NOMO-1 treated with dmso at 0.1 percent for 144 hours (cell line): ENCODE measurements at regions not wholly inside any gene's neighbourhood (a gene's known extent, or its start where the extent isn't known, plus 50 kb on each side); places are given as distances from the start of the nearest gene placed in this dataset.
"Not testable (repeated sequence)": the region's sequence is repeated elsewhere in the genome, so short reads cannot be mapped to it uniquely, and the experiment has no call there.

Experiments used
- DNase-seq: peaks from one replicate; lab custom pipeline; 2025; ENCODE audit not compliant: unreplicated experiment; lab: John Stamatoyannopoulos, UW

DNA sequence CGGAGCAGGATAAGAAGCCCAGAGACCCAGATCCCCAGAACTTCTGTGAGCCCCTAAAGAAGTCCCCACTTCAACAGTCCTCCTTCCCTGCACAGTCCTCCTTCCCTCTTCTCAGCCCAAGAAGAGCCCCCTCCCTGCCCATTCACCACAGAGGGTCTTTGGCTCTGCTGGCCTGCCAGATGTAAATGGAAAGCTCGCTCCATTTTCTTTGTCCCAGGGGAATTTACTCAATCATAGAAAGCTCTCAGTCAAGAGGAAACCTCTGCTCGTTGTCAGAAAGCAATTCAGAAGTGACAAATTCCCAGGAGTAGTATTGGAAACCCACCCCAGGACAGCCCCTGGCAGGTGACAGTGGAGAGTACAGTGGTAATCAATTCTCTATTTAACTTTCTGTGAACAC lies 105.5 kb upstream of the SMAD3 start:
- DNase-seq = no peak

DNA sequence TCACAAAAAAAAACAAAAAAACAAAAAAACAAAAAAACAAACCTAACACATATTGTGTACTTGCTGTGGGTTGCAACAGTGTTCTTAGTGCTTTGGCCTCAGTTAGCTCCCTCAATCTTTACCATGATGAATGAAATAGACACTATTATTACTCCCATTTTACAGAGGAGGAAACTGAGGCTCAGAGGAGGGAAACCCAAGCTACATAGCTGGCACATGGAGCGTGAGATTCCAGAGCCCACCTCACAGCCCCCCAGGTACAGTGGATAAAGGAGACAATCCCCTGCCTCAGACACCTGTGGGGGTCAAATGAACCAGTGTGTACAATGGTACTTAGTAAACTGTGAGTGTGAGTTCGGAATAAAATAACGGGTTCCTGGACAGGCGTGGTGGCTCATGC lies 104.9 kb upstream of the SMAD3 start:
- DNase-seq = no peak

DNA sequence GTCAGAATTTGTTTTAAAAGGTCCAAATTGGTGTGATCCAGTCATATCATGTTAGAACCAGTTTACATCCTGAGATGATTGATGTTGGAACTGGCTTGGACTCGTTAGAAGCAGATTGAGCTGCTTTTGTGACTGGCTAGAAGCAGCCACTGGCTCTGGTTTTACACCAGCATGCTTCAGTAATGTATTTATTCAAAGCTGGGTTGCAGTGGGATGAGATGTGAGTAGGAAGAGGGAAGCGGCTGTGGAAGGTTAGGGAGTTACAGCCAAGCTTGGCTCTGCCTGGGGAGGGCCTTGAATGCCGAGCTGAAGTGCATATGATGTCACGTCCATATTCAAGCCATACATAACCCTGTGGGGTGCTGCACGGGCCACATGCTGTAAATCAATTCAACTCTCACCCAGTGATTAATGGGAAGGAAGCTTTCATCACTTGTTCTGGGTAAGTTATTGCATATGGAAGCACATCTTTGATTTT lies 104.0 kb upstream of the SMAD3 start:
- no peak for DNase-seq

DNA sequence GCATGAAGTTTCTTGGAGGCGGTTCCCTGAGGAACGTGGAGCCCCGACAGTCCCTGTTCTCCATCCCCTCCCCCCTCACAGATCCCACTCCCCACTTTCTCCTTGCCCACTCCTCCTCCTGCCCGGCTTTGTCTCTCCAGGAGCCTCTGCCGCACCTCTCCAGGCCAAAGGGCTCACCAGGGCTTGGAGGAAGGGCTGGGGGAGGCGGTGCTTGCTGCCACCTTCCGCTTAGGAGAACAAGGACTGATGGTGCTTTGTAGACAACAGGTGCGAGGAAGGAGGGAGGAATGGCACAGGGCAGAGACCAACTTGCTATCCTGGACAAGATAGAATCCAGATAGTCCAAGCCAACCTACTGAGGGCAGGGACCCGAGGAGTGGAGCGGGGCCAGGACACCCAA lies 103.5 kb upstream of the SMAD3 start:
- DNase-seq = no peak

DNA sequence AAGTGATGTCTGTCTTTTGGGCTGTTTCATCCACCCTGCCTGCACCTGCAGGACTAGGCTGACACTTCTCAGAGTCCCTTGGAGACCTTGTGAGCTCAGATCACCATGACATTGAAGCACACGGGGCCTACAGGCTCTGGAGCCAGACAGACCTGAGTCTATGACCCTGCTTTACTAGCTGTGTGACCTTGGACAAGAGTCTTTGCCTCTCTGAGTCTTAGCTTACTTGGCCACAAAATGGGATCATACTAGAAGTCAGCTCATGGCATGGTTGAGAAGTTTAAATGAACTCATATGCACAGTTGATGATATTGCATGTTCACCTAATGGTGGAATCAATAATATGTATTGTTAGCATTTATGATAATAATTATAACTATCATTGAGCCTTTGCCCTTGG lies 102.9 kb upstream of the SMAD3 start:
- no peak for DNase-seq

DNA sequence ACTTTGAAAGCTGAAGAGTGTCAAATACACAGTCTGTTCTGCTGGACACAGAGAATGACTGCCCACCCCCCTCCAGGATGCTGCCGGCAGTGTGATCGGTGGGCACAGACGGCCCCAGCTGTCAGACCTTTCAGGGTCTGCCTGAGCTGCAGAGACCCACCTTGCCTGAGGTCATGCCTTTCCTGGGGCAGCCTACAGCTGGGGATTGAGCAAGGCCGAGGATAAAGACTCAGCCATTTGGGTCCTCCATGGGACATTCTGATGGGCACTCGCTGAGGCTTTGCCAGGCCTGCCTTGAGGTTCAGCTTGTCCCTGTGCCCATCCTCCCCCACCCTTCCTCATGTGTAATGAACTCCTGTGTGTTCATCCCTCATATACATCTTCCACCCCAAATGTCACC lies 102.3 kb upstream of the SMAD3 start:
- no peak for DNase-seq

DNA sequence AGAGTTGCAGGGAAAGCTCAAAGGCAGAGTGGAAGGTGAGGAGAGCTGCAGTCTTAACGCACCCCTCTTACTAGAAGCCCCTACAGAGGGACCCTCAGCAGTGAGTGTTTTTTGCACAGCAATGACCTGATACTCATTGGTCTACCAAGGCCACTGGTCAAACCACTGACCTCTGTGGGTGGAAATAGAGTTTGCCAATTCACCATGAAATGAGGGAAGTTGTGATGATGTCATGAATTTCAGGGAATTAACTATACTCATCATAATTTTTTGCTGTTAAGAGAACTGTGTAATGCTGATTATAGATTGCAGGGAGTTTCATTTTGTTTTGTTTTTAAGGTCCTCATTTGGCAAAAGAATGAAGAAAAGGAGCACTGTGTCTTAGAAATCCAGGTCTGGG lies 101.7 kb upstream of the SMAD3 start:
- DNase-seq = no peak

DNA sequence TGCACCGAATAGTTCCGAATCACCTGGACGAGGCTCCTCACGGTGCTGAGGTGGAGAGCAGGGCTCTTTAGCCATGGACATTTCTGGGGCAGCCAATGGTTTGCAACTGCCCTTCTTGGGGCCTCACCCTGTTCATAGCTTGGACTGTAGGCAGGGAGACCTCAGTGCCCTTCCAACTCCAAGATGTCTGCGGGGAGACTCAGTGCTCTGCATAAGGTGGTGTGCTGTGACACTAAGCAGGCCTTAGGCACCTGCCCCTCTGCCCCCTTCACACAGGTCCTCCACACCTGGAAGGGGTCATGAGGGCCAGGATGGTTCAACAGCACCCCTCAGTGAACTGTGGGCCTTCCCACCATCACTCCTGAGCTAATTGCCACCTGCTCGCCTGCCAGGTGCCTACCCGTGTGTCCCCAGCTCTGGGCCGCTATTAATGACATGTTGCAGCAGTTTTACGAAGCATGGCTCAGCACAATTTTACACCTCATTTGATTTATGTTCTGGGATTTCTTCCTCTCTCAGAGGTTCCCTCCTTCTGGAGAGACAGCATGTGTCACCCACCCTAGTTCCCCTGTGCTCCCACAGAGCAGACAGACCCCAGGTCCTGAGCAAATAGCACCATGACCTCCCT lies 101.2 kb upstream of the SMAD3 start:
- no peak for DNase-seq

DNA sequence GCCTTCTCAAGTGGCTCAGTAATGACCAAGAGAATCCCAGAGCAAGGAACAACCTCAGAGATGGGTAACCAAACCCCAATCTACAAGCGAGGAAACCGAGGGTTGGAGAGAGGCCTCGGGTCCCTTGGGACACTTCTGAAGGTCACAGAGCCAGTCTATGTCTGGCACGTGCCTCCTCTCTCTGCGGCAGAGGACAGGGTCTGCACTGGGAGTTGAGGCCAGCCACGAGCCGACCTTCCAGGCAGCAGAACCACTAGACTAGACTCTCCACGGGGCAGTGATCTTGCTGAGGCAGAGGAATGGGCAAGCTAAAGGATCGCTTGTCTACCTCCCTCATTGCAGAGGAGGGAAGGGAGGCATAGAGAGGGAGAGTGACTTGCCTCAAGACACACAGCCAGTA lies 100.6 kb upstream of the SMAD3 start:
- no peak for DNase-seq

DNA sequence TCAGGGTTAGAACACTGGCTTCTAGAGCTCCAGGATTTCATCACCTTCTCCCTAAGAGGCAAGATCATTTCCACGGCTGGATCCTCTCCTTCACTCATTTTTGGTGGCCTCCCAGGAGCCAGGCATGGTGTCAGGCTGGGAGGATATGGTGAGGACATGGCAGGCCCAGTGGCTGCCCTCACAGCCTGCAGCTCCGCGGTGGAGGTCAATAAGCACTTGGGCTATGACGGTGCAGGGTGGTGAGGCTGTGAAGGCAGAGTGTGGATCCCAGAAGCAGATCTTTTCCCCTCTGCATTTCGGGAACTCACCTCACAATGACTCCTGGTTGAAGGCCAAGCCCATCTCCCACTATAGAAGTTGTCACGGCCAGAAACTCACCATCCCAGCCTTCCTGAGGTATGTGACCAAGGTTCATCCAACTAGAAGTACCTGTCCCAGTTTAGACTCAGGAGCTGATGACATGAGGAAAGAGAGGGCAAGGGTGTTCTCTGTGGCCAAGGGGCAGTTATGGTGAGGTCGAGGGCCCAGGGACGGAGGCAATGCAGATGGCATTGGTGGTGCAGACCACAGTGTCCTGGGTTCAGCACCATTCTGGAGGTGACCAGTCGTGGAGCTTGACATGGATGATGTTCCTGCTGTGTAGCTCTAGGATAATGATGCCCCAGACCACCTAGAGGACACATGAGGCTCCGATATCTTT lies 100.1 kb upstream of the SMAD3 start:
- no peak for DNase-seq

DNA sequence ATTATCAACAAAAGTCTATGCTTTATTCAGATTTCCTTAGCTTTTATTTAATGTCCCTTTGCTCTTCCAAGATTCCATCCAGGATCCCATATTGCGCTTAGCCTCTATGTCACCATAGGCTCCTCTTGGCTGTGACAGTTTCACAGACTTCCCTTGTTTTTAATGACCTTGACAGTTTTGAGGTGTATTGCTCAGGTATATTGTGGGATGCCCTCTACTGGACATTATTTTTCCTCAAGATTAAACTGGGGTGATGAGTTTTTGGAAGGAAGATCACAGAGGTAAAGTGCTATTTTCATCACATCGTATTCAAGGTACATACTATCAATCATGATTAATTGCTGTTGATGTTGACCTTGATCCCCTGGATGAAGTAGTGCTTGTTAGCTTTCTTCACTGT lies 99.1 kb upstream of the SMAD3 start:
- no peak for DNase-seq

DNA sequence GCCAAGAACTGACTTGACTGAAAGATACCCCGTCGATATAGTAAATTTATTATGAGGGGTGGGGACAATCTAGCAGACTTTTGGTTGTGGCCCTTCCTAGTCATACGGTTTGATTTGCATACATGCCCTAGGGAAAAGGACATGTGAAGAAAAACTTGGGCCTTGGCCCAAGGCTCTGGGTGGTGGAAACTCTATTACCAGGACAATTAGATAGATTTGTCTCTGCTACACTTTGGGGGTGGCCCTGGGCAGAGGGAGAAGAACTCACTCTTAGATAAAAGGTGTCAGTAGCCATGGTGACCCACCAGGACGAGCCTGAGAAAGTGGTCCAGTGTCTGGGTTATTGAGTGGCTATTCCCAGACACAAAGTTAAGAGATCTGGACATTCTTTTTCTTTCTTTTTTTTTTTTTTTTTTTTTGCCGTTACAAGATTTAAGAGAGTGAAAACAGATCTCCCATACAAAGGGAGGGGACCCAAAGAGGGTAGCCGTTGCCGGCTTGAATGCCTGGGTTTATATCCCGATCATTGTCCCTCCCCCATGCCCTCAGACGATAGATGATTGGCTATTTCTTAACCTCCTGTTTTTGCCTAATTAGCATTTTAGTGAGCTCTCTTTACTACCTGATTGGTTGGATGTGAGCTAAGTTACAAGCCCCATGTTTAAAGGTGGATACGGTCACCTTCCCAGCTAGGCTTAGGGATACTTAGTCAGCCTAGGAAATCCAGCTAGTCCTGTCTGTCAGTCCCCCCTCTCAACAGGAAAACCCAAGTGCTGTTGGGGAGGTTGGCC lies 96.4 kb upstream of the SMAD3 start:
- no peak for DNase-seq

DNA sequence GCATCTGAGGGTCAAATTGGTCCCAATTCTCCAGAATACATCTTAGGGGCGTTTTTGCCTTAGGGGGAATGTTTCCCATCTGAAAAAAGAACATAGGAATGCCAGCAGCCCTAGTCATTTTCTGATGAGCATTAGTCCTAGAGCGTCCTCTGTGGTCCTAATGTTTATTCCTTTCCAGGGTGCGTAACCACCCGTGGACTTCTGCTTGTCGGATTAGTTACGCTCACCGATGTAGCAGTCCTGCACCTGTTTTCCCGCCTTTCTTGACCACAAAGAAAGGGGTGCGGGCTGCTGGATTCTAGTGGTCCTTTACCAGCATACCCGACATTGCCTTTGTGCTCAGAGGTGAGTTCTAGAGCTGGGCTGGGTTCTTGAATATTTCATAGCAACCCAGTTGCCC lies 91.3 kb upstream of the SMAD3 start:
- not testable (repeated sequence) for DNase-seq

DNA sequence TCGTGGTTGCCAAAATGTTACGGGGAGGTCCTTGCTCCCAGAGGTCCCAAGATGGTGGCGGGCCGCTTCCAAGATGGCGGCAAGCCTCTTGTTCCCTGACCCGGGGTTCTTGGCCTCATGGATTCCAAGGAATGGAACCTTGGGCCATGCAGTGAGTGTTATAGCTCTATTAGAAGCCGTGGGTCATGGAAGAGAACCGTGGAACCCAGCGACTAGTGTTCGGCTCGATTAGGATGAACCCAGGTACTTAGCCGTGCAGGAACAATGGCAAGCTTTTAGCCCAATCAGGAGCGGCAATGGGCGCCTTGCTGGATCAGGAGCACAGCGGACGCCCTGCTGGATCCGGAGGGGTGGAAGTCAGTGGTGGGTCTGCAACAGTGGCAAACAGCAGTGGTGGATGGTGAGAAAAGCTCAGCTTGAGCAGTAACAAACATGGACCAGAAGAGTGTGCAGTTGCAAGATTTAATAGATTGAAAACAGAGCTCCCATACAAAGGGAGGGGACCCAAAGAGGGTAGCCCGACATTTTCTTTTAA lies 89.2 kb upstream of the SMAD3 start:
- DNase-seq = not testable (repeated sequence)

DNA sequence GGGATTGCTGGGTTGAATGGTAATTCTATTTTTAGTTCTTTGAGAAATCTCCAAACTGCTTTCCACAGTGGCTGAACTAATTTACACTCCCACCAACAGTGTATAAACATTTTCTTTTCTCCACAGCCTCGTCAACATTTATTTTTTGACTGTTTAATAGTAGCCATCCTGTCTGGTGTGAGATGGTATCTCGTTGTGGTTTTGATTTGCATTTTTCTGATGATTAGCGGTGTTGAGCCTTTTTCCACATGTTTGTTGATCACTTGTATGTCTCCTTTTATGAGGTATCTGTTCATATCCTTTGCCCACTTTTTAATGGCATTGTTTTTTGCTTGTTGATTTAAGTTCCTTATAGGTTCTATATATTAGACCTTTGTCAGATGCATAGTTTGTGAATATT lies 85.1 kb upstream of the SMAD3 start:
- not testable (repeated sequence) for DNase-seq

DNA sequence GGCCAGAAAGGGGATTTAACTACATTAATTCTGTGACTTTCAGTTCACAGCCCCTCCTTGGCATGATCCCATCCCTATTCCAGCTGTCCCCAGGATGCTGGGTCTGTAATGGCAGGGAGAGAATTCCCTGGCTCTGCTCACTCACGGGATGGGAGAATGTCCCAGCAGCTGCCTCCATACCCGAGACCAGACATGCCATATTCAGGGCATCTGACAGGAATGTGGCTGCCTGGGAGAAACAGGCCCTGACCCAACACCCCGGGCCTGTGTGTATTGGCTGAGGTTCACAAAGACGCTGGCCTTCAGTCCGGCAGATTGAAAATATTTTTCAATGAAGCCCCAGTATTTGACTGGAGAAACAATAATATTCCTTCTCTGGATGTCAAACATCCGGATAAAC lies 83.6 kb upstream of the SMAD3 start:
- DNase-seq = no peak

DNA sequence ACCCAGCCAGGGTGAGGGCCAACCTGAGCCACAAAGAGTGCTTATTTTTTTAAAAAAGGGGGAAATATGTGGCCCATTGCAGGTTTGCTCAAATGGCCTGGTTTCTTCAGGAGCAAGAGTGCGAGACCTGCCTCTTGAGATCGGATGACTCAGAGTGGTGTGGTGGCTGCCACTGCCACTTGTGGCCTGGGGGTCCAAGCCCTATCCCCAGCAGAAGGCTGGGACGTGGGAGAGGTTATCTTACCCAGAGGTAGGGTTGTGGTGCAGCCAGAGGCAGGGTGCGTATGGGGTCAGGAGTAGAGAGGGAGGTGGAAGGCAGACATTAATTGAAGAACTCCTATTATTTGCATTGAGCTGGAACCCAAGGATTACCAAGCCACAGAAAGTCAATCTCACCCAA lies 83.2 kb upstream of the SMAD3 start:
- no peak for DNase-seq

DNA sequence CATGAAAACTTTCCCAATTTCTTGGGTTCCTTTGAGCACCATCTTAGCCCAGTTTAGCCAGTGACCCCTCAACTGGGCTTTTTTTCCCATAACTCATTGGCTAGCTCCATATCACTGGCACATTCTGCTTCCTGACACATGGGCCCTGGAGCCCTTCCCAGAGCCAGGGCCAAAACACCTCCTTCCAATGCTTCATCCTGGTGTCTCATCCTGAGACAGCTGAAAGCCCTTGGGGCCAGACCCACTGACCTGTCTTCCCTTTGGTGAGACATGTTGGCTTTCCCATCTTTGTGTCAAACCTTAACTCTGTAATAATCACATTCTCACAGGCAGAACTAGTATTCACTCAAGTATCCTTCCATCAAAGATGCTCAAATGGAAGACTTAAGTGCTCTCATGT lies 82.6 kb upstream of the SMAD3 start:
- DNase-seq = no peak

DNA sequence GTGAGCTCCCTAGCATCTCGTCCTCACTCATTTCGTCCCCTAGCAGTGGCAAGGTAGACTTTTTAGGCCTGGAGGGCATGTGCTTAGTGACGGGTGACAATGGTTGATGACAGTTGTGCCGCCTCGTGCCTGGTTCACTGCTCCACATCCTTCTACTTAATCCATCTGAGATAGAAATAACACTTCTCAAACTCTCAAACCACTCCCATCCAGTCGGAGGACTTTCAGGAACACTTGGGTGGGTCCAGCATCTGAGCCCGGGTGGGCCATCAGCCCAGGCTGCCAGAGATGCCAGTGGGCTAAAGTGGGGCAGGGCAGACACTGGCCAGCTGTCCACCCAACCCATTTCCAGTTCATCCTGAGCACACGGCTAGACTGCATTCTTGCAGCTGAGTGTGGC lies 79.7 kb upstream of the SMAD3 start:
- DNase-seq = no peak

DNA sequence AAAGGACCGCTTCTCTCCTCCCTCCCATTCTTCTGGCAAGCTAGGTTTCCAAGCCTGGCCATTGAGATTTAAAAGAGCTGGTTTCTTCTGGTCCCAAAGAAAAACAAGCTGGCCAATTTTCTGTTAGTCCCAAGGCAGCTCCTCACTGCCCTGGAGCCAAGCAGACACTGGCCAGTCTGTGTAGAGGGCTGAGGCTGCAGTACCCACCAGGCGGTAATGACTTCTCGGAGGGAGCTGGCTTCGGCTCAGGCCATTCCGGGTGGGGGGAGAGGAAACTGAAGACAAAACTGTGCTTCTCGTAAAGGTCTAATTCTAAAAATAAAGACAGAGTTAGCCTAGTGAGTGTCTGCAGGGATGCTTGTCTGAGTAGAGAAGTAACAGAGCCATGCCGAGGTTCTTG lies 78.5 kb upstream of the SMAD3 start:
- no peak for DNase-seq

DNA sequence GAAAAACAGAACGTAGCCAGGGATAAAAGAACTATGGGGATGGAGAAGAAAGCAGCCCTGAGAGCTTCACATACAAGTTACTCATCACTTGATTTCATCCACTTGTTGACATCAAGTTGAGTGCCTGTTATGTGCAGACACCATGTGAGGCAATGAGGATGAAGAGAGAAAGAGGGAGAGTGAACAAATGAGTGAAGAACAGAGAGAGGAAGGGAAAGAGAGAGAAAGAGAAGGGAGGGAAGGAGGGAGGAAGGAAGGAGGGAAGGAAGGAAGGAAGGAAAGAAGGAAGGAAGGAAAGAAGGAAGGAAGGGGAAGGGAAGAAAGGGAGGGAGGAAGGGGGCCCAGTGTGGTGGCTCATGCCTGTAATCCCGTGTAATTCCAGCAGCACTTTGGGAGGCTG lies 72.3 kb upstream of the SMAD3 start:
- no peak for DNase-seq
